GM21619 (cell line): ENCODE measurements at regions not wholly inside any gene's neighbourhood (a gene's known extent, or its start where the extent isn't known, plus 50 kb on each side); places are given as distances from the start of the nearest gene placed in this dataset.

ENCODE experiments used
- ATAC-seq: cut with Tn5 transposase; IDR thresholded peaks from one replicate; pipeline ENCODE4 v1.9.1; 2021; ENCODE audit not compliant: unreplicated experiment

- ATAC-seq = no peak
Measured at GRCh38 chr20:11376998-11377397, 540.7 kb upstream of the BTBD3 start.

- ATAC-seq = no peak
Measured at GRCh38 chr20:11377761-11378160, 539.9 kb upstream of the BTBD3 start.

- ATAC-seq = no peak
Measured at GRCh38 chr20:11378252-11378651, 539.4 kb upstream of the BTBD3 start.

- no peak for ATAC-seq
Measured at GRCh38 chr20:11379257-11380011, 538.3 kb upstream of the BTBD3 start.

- peak; percentile 48 for ATAC-seq
Measured at GRCh38 chr20:11380283-11380682, 537.4 kb upstream of the BTBD3 start.

GRCh38 chr20:11387189-11387754 is 530.4 kb upstream of the BTBD3 start:
- ATAC-seq = no peak

- ATAC-seq = no peak
Measured at GRCh38 chr20:11389186-11389585, 528.5 kb upstream of the BTBD3 start.

- ATAC-seq = no peak
Measured at GRCh38 chr20:11391591-11391990, 526.1 kb upstream of the BTBD3 start.

- no peak for ATAC-seq
Measured at GRCh38 chr20:11394145-11394833, 523.4 kb upstream of the BTBD3 start.

- ATAC-seq = no peak
Measured at GRCh38 chr20:11395581-11395980, 522.1 kb upstream of the BTBD3 start.

- ATAC-seq = no peak
Measured at GRCh38 chr20:11401988-11402387, 515.7 kb upstream of the BTBD3 start.

- no peak for ATAC-seq
Measured at GRCh38 chr20:11403711-11404110, 514.0 kb upstream of the BTBD3 start.

- ATAC-seq = no peak
Measured at GRCh38 chr20:11406877-11407276, 510.8 kb upstream of the BTBD3 start.

- ATAC-seq = no peak
Measured at GRCh38 chr20:11409561-11409960, 508.1 kb upstream of the BTBD3 start.

GRCh38 chr20:11411765-11412164 is 505.9 kb upstream of the BTBD3 start:
- no peak for ATAC-seq

- no peak for ATAC-seq
Measured at GRCh38 chr20:11426948-11427347, 490.7 kb upstream of the BTBD3 start.

GRCh38 chr20:11429168-11429567 is 488.5 kb upstream of the BTBD3 start:
- no peak for ATAC-seq

GRCh38 chr20:11429889-11430519 is 487.7 kb upstream of the BTBD3 start:
- ATAC-seq = no peak

GRCh38 chr20:11430652-11431051 is 487.0 kb upstream of the BTBD3 start:
- no peak for ATAC-seq

- no peak for ATAC-seq
Measured at GRCh38 chr20:11431621-11432020, 486.1 kb upstream of the BTBD3 start.

GRCh38 chr20:11432407-11432806 is 485.3 kb upstream of the BTBD3 start:
- ATAC-seq = no peak
